Omental fat pad (tissue), 3 donors: ENCODE measurements at regions not wholly inside any gene's neighbourhood (a gene's known extent, or its start where the extent isn't known, plus 50 kb on each side); places are given as distances from the start of the nearest gene placed in this dataset. TPM values are rescaled to one million over a fixed set of nuclear protein-coding genes. Genes with fewer than 3 reads are reported as not detected.

Experiments used
- ATAC-seq: fragments of 150-250 bp; one replicate; pipeline ENCODE4 v1.9.1; 2016; ENCODE audit warnings: mild to moderate bottlenecking, moderate library complexity; ENCODE audit not compliant: low FRiP score
- DNase-seq: peaks from one replicate; pipeline ENCODE4 v3.0.0-alpha.2; 2019; ENCODE audit warnings: low spot score
- small RNA-seq: library from RNA; depleted of rRNA; stranded (forward); fragments of <200 nt; gene quantifications from one replicate; pipeline ENCODE3, GENCODE V24; 2016
- TF ChIP-seq, protein P1 (sequence below), 3 donors: fragments of 450-650 bp; IDR thresholded peaks; one replicate each; pipeline ENCODE4 v1.5.1; 2016 to 2017; ENCODE audit warnings: antibody characterized with exemption in 3 of 3, mild to moderate bottlenecking in 3 of 3, moderate library complexity in 2 of 3

DNA sequence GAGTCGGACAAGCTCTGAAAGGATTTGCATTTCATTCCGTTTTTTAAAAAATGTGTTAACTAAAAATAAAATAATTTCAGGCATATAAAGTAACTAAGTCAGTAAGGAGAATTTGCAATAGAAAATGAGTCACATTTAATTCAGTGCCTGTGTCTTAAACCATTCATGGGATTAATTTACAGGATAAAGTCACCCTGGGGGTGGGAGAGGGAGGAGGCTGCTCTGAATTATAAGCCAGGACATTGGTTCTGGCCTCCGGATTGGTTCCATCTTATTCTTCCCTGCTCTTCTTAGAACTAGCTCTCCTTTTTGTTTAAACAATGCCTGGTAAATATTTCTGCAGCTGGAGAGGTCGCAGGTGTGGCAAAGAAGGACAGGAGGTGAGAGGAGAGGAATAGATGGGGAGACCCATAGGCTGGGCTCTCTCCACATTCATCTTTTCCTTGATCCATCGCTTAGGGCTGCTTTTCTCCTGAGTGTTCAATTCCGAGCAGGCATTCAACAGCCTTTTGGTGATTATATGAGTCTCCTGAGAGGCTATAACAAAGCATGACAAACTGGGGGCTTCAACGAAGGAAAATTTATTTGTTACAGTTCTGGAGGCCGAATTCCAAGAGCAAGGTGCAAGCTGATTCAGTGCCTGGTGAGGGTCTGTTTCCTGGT is 319.2 kb downstream of the PHKB start:
- TF ChIP-seq, protein P1, sequence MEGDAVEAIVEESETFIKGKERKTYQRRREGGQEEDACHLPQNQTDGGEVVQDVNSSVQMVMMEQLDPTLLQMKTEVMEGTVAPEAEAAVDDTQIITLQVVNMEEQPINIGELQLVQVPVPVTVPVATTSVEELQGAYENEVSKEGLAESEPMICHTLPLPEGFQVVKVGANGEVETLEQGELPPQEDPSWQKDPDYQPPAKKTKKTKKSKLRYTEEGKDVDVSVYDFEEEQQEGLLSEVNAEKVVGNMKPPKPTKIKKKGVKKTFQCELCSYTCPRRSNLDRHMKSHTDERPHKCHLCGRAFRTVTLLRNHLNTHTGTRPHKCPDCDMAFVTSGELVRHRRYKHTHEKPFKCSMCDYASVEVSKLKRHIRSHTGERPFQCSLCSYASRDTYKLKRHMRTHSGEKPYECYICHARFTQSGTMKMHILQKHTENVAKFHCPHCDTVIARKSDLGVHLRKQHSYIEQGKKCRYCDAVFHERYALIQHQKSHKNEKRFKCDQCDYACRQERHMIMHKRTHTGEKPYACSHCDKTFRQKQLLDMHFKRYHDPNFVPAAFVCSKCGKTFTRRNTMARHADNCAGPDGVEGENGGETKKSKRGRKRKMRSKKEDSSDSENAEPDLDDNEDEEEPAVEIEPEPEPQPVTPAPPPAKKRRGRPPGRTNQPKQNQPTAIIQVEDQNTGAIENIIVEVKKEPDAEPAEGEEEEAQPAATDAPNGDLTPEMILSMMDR (IDR thresholded peaks at IDR 0.05), result no peak
- DNase-seq (no peak), ATAC-seq (no peak)

DNA sequence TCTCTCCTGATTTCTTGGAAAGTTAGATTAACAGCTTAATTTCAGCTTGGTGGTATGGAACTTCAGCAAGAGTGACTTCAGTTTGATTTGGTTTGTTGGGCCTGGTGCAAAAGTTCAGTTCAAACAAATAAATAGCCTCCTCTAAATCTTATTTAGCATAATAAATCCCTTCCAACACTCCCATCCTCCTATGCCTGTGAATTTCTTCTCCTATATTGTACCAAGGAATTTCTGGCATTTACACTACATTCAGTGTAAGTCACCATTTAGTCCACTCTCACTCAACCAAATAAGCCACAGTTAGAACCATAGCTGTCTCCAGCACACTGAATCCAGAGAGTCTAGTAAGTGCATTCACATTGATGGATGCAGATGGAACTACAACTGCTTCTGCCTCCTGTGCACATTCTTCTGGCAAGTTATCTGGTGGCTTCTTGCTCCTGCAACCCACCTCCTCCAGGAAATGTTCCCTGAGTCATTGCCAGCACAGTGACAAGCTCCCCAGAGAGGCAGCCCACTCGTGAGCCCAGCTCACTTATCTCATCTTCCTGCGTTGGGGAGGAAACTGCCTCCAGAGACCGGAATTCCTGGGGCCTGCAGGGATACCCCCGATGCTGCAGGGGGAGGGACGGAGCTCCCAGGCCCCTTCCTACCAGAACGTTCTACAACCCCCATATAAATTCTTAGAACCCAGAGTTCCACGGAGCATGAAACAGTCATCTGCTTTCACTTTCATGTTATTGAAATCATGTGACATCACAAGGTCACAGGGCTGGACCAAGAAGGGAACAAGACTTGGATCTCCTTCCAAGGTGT is 318.3 kb downstream of the PHKB start:
- DNase-seq (no peak), ATAC-seq (no peak)
- TF ChIP-seq, protein P1 (IDR thresholded peaks at IDR 0.05), result no peak

DNA sequence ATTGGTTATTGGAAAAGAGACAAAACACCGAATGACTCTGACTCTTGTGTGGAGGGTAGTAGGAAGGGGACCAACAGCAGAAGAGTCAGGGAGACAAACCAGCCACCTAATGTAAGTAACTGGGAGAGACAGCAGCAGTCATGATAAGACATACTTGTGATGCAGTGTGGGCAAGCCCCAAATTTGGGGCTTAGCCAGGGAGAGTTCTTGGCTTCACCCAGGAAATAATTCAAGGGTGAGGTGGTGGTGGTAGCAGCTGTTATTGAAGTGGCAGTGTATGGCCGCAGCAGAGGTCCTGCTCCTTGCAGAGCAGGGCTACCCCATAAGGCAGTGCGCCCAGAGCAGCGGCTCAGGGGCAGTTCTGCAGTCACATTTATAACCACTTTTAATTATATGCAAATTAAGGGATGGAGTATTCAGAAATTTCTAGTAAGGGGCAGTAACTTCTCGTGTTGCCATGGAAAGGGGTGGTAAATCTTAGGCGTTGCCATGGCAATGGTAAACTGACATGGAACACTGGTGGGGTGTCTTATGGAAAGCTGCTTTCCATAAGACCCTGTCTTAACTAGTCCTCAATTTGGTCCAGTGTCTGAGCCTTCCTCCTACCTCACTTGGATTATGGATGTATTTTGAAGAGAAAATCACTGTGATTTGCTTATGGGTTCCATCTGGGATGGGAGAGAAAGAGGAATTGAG is 317.1 kb downstream of the PHKB start:
- TF ChIP-seq, protein P1 (IDR thresholded peaks at IDR 0.05), result no peak
- DNase-seq (no peak), ATAC-seq (no peak)

DNA sequence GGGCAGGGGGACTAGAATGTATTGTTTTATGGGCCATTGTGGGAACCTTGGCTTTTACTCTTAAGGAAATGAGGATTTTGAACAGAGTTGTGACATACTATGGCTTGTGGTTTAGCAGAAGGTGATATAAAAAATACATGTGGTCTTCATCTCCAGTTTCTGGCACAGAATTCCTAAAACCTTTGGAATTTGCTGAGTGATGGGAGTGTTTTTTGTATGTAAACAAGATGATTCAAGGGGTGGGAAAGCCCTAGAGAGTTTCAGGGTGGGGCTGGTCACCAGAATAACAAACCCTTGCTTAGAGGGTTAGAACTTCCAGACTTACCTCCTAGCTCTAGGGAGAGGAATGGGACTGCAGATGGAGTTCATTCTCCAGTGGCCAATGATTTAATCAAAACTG is 316.1 kb downstream of the PHKB start:
- ATAC-seq (no peak), DNase-seq (no peak)
- TF ChIP-seq, protein P1 (IDR thresholded peaks at IDR 0.05), result no peak

DNA sequence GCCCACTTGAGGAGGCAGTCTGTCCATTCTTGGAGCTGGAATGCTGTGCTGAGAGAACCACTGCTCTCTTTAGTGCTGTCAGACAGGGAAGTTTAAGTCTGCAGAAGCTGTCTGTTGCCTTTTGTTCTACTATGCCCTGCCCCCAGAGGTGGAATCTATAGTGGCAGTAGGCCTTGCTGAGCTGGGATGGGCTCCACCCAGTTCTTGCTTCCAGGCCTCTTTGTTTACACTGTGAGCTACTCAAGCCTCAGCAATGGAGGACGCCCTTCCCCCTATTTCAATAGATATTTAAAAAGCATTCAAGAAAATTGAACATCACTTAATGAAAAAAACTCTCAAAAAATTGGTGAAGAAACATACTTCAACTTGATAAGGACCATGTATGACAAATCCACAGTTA is 313.5 kb downstream of the PHKB start:
- TF ChIP-seq, protein P1 (IDR thresholded peaks at IDR 0.05), result no peak
- DNase-seq (no peak), ATAC-seq (no peak)

DNA sequence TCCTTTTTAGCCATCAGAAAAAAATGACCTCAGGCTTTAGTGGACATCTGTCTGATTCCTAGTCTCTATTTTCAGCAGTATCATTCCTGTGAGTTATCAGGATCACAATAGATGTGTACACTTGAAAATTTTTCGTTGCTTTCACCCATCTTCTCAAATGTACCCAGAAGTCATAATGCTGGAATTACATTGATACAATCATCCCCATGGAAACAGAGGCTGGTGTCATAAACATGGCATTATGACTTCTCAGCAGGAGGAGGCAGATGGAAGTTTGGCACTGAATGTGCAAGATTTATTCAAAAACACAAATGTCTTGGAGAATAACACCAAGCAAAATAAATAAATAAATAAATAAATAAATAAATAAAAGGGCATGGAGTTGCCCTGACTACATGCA is 292.5 kb downstream of the PHKB start:
- no peak for ATAC-seq
- TF ChIP-seq, protein P1 (IDR thresholded peaks at IDR 0.05), result no peak
- no peak for DNase-seq

Small RNA genes lying in the stretch of these regions (small RNA-seq; reads per million reads assigned to genes)
- gene AC141846.1, result not detected
